ENCODE measurements at regions not wholly inside any gene's neighbourhood (a gene's known extent, or its start where the extent isn't known, plus 50 kb on each side); places are given as distances from the start of the nearest gene placed in this dataset.

DNA sequence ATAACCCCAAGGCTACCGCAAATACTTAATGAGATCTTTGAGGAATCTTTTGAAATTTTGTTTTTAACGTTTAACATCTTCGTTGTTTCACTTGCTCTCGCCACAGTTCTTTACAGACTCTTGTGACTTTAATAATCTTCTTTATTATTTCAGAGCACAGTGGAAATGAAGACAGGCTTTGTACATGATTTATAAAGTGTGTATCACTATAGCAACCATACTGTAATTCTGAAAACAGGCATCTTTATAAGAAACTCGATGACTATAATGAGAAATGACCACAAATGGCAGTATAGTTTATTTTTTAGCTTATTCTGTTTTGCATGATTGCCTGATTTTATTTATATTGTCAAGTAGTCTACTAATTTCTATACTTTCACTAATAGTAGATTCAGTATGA is 224.4 kb upstream of the GALNTL6 start:
- Histone ChIP-seq H3K36me3 (ENCODE audit: control insufficient read depth in 2 of 2, extremely low read depth in 1 of 2, insufficient read depth in 2 of 2, low read length in 2 of 2) (no peaks in the 10 kb centered on the region), H3K27me3 (ENCODE audit: control insufficient read depth, extremely low read depth, insufficient read depth, low read length) (no peaks in the 10 kb centered on the region), H3K9me3 (ENCODE audit: control insufficient read depth, low read depth, low read length) (no peaks in the 10 kb centered on the region), H3K4me2 (ENCODE audit: control insufficient read depth, extremely low read depth, insufficient read depth, low read depth, low read length) (no peak overlapping the region), H3K4me3 (ENCODE audit: control insufficient read depth in 2 of 3, extremely low read depth in 1 of 3, insufficient read depth in 2 of 3, low read depth in 1 of 3, low read length in 3 of 3) (no peak overlapping the region), H3K27ac (ENCODE audit: control insufficient read depth, insufficient read depth, low read length) (no peak overlapping the region), H4K20me1 (ENCODE audit: control insufficient read depth, extremely low read depth, insufficient read depth, low read length) (no peaks in the 10 kb centered on the region), H3K9ac (ENCODE audit: control insufficient read depth, extremely low read depth, insufficient read depth, low read length) (no peak overlapping the region), H3K4me1 (ENCODE audit: control insufficient read depth, extremely low read depth, insufficient read depth, low read length) (no peaks in the 10 kb centered on the region), H2AFZ (ENCODE audit: control insufficient read depth, low read length) (no peak overlapping the region), H3K9me1 (ENCODE audit: control insufficient read depth, extremely low read depth, insufficient read depth, low read length) (no peaks in the 10 kb centered on the region), H3K79me2 (ENCODE audit: control insufficient read depth, insufficient read depth, low read length) (no peaks in the 10 kb centered on the region)
- no peak for TF ChIP-seq EZH2 (IDR thresholded peaks at IDR 0.05; ENCODE audit: low read length)
- TF ChIP-seq, protein P1, sequence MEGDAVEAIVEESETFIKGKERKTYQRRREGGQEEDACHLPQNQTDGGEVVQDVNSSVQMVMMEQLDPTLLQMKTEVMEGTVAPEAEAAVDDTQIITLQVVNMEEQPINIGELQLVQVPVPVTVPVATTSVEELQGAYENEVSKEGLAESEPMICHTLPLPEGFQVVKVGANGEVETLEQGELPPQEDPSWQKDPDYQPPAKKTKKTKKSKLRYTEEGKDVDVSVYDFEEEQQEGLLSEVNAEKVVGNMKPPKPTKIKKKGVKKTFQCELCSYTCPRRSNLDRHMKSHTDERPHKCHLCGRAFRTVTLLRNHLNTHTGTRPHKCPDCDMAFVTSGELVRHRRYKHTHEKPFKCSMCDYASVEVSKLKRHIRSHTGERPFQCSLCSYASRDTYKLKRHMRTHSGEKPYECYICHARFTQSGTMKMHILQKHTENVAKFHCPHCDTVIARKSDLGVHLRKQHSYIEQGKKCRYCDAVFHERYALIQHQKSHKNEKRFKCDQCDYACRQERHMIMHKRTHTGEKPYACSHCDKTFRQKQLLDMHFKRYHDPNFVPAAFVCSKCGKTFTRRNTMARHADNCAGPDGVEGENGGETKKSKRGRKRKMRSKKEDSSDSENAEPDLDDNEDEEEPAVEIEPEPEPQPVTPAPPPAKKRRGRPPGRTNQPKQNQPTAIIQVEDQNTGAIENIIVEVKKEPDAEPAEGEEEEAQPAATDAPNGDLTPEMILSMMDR (optimal IDR thresholded peaks at IDR 0.05 in 1 of 3, IDR thresholded peaks at IDR 0.05 in 1 of 3, conservative IDR thresholded peaks at IDR 0.05 in 1 of 3; ENCODE audit: extremely low read depth in 1 of 3, insufficient read depth in 2 of 3, low read length in 3 of 3) = no peak
- dilution Hi-C loops (cut with MboI; ENCODE audit: extremely low pct_ligation_motif_present, low sequenced_read_pairs) = no loop called here
- FAIRE-seq (no peak), DNase-seq (ENCODE audit: low read depth, low spot score) (no peak)

DNA sequence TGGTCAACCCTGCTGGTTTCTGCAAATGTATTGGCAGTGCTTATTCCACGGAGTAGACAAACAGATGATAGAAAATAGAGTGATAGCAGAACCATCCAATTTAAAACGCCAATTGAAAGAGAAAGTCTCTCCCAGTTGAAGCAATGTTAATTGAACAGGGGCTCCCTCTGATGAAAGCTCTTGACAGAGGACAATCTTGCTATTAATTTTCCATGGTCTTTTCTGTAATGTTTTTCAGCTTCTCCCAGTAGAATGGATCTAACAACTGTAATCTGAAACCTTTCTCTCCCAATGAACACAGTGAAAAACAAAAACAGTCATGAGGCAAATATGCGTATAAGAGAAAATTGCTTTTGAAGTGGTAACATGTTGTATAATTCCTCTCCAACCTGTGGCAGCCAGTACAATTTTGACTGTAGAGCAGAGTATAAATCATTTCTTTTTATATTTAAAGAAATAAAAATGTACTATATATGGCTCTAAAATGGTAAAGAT is 225.1 kb upstream of the GALNTL6 start:
- H3K9me3 ChIP-seq (ENCODE audit: control insufficient read depth, low read depth, low read length) = no peaks in the 10 kb centered on the region
- no peak overlapping the region for H3K4me2 ChIP-seq (ENCODE audit: control insufficient read depth, extremely low read depth, insufficient read depth, low read depth, low read length)
- no peak overlapping the region for H3K4me3 ChIP-seq (ENCODE audit: control insufficient read depth in 2 of 3, extremely low read depth in 1 of 3, insufficient read depth in 2 of 3, low read depth in 1 of 3, low read length in 3 of 3)
- no peak for TF ChIP-seq EZH2 (IDR thresholded peaks at IDR 0.05; ENCODE audit: low read length)
- TF ChIP-seq, protein P1 (optimal IDR thresholded peaks at IDR 0.05 in 1 of 3, IDR thresholded peaks at IDR 0.05 in 1 of 3, conservative IDR thresholded peaks at IDR 0.05 in 1 of 3; ENCODE audit: extremely low read depth in 1 of 3, insufficient read depth in 2 of 3, low read length in 3 of 3) = no peak
- H4K20me1 ChIP-seq (ENCODE audit: control insufficient read depth, extremely low read depth, insufficient read depth, low read length) = no peaks in the 10 kb centered on the region
- H3K27ac ChIP-seq (ENCODE audit: control insufficient read depth, insufficient read depth, low read length) = no peak overlapping the region
- H3K9ac ChIP-seq (ENCODE audit: control insufficient read depth, extremely low read depth, insufficient read depth, low read length) = no peak overlapping the region
- no peaks in the 10 kb centered on the region for H3K79me2 ChIP-seq (ENCODE audit: control insufficient read depth, insufficient read depth, low read length)
- dilution Hi-C loops (cut with MboI; ENCODE audit: extremely low pct_ligation_motif_present, low sequenced_read_pairs) = no loop called here
- no peak for DNase-seq (ENCODE audit: low read depth, low spot score)
- no peak for FAIRE-seq
- H2AFZ ChIP-seq (ENCODE audit: control insufficient read depth, low read length) = no peak overlapping the region
- H3K27me3 ChIP-seq (ENCODE audit: control insufficient read depth, extremely low read depth, insufficient read depth, low read length) = no peaks in the 10 kb centered on the region
- H3K9me1 ChIP-seq (ENCODE audit: control insufficient read depth, extremely low read depth, insufficient read depth, low read length) = no peaks in the 10 kb centered on the region
- H3K4me1 ChIP-seq (ENCODE audit: control insufficient read depth, extremely low read depth, insufficient read depth, low read length) = no peaks in the 10 kb centered on the region
- no peaks in the 10 kb centered on the region for H3K36me3 ChIP-seq (ENCODE audit: control insufficient read depth in 2 of 2, extremely low read depth in 1 of 2, insufficient read depth in 2 of 2, low read length in 2 of 2)
